ENCODE measurements at regions not wholly inside any gene's neighbourhood (a gene's known extent, or its start where the extent isn't known, plus 50 kb on each side); places are given as distances from the start of the nearest gene placed in this dataset.

DNA sequence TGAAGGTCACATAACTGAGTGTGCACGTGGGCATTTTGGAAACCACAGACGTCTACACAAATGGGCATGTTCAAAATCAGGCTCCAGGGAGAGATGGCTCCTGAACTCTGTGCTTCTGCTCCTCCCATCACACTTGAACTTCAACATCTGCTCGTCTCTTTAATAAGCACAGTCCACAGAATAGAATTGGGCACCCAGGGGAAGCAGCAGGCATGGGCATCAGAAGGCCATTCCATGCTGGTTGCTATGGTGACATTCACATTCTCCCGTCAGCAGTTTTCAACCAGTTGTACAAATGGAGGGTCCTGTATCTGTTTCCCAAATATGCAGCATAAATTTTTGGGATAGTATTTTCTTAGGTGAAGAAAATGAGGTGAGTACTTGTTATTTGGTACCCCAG lies 183.7 kb upstream of the COPS8 start:
- TF ChIP-seq RAD21 (IDR thresholded peaks at IDR 0.05; ENCODE audit: low read depth) (no peak), TEAD4 (IDR thresholded peaks at IDR 0.05) (no peak)

- TF ChIP-seq EGR1 (IDR thresholded peaks at IDR 0.05) (no peak), TCF12 (IDR thresholded peaks at IDR 0.05; ENCODE audit: low read depth) (no peak), TAF1 (IDR thresholded peaks at IDR 0.05; ENCODE audit: low read depth) (no peak), YY1 (IDR thresholded peaks at IDR 0.05; ENCODE audit: low read depth) (no peak), CEBPB (IDR thresholded peaks at IDR 0.05) (no peak), RAD21 (IDR thresholded peaks at IDR 0.05; ENCODE audit: low read depth) (no peak)
- TF ChIP-seq, protein P1, sequence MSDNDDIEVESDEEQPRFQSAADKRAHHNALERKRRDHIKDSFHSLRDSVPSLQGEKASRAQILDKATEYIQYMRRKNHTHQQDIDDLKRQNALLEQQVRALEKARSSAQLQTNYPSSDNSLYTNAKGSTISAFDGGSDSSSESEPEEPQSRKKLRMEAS (IDR thresholded peaks at IDR 0.05), result no peak
Observed at GRCh38 chr2:236903978-236904377, 181.7 kb upstream of the COPS8 start.

- TF ChIP-seq USF1 (IDR thresholded peaks at IDR 0.05) (no peak), FOXM1 (IDR thresholded peaks at IDR 0.05; ENCODE audit: borderline replicate concordance, low read depth) (no peak), REST (IDR thresholded peaks at IDR 0.05; ENCODE audit: low read depth) (no peak), ZBTB7A (IDR thresholded peaks at IDR 0.05; ENCODE audit: low read depth) (no peak), EP300 (IDR thresholded peaks at IDR 0.05; ENCODE audit: borderline replicate concordance) (no peak), TCF12 (IDR thresholded peaks at IDR 0.05; ENCODE audit: low read depth) (no peak), CREB1 (IDR thresholded peaks at IDR 0.05; ENCODE audit: low read depth) (no peak), TEAD4 (IDR thresholded peaks at IDR 0.05) (no peak), EGR1 (IDR thresholded peaks at IDR 0.05) (no peak), RAD21 (IDR thresholded peaks at IDR 0.05; ENCODE audit: low read depth) (no peak), YY1 (IDR thresholded peaks at IDR 0.05; ENCODE audit: low read depth) (no peak), NFIC (IDR thresholded peaks at IDR 0.05) (no peak), TAF1 (IDR thresholded peaks at IDR 0.05; ENCODE audit: low read depth) (no peak), CEBPB (IDR thresholded peaks at IDR 0.05) (no peak)
- TF ChIP-seq, protein P1 (IDR thresholded peaks at IDR 0.05), result no peak
Observed at GRCh38 chr2:236904389-236905263, 181.1 kb upstream of the COPS8 start.

DNA sequence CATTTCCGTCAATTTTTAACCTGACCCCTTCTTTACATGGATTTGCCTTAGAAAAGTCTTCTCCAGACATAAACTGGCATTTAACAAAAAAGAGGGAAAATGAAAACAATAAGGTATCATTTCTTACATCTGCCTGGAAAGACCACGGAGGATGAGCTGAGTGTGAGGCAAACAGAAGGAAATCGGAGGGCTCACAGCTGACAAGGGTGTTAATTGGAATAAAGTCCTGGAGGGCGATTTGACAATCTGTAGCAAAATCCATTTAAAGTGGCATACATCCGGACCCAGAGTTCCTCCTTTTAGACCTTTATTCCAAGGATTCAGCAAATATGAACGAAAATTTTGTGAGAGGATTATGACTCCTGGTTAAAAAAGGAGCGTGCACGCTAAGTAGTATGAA lies 179.7 kb upstream of the COPS8 start:
- TF ChIP-seq TCF12 (IDR thresholded peaks at IDR 0.05; ENCODE audit: low read depth) (no peak), TEAD4 (IDR thresholded peaks at IDR 0.05) (no peak), TAF1 (IDR thresholded peaks at IDR 0.05; ENCODE audit: low read depth) (no peak), CREB1 (IDR thresholded peaks at IDR 0.05; ENCODE audit: low read depth) (no peak), EP300 (IDR thresholded peaks at IDR 0.05; ENCODE audit: borderline replicate concordance) (no peak), NFIC (IDR thresholded peaks at IDR 0.05) (no peak), USF1 (IDR thresholded peaks at IDR 0.05) (no peak), FOXM1 (IDR thresholded peaks at IDR 0.05; ENCODE audit: borderline replicate concordance, low read depth) (no peak), CEBPB (IDR thresholded peaks at IDR 0.05) (no peak), ZBTB7A (IDR thresholded peaks at IDR 0.05; ENCODE audit: low read depth) (no peak), EGR1 (IDR thresholded peaks at IDR 0.05) (no peak)

GRCh38 chr2:236908439-236909192 lies 177.1 kb upstream of the COPS8 start:
- TF ChIP-seq TAF1 (IDR thresholded peaks at IDR 0.05; ENCODE audit: low read depth) (no peak), YY1 (IDR thresholded peaks at IDR 0.05; ENCODE audit: low read depth) (no peak), TEAD4 (IDR thresholded peaks at IDR 0.05) (no peak), ZBTB7A (IDR thresholded peaks at IDR 0.05; ENCODE audit: low read depth) (no peak)

GRCh38 chr2:236909193-236909504 lies 176.5 kb upstream of the COPS8 start:
- TF ChIP-seq TCF12 (IDR thresholded peaks at IDR 0.05; ENCODE audit: low read depth) (no peak), FOXM1 (IDR thresholded peaks at IDR 0.05; ENCODE audit: borderline replicate concordance, low read depth) (no peak), USF1 (IDR thresholded peaks at IDR 0.05) (no peak), EP300 (IDR thresholded peaks at IDR 0.05; ENCODE audit: borderline replicate concordance) (no peak), ZBTB7A (IDR thresholded peaks at IDR 0.05; ENCODE audit: low read depth) (no peak), EGR1 (IDR thresholded peaks at IDR 0.05) (no peak), NFIC (IDR thresholded peaks at IDR 0.05) (no peak), TEAD4 (IDR thresholded peaks at IDR 0.05) (no peak), REST (IDR thresholded peaks at IDR 0.05; ENCODE audit: low read depth) (no peak)
- TF ChIP-seq, protein P1 (IDR thresholded peaks at IDR 0.05), result no peak

Data from Ishikawa (cell line).